ENCODE measurements at regions not wholly inside any gene's neighbourhood (a gene's known extent, or its start where the extent isn't known, plus 50 kb on each side); places are given as distances from the start of the nearest gene placed in this dataset.

DNA sequence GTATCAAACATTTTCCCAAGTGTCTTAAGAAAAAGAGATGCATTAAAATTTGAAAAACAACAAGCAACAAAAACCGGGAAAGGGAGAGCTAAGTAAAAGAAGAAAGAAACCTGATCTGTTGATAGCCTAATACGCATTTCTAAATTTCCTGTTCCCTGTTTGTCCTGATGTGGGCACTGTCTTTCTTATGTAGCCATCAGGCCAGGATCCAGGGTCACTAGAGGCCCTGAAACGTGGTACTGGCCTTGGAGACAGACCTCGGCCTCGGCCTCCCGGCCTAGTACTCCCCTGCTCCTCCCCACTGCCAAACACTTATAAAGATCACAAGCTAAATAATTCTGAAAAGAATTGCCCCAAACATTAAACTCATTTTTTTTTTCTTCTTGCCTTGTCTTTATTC is 547.2 kb downstream of the IRX1 start:
- TF ChIP-seq CTCF (IDR thresholded peaks at IDR 0.05): no peak
- Histone ChIP-seq H3K27ac (no peak overlapping the region), H3K4me3 (ENCODE audit: low read depth, low read length) (no peak overlapping the region), H3K79me2 (no peaks in the 10 kb centered on the region), H3K4me1 (no peaks in the 10 kb centered on the region), H3K4me2 (ENCODE audit: low read length) (no peak overlapping the region), H3K27me3 (ENCODE audit: control insufficient read depth, insufficient read depth, low read length) (no peaks in the 10 kb centered on the region), H3K36me3 (ENCODE audit: control insufficient read depth, insufficient read depth, low read length) (no peaks in the 10 kb centered on the region), H2AFZ (no peak overlapping the region), H3K9me3 (ENCODE audit: control insufficient read depth, low read length) (no peaks in the 10 kb centered on the region), H3K9ac (no peak overlapping the region)

- Histone ChIP-seq H3K36me3 (ENCODE audit: control insufficient read depth, insufficient read depth, low read length) (no peaks in the 10 kb centered on the region), H3K9ac (no peak overlapping the region), H3K79me2 (no peaks in the 10 kb centered on the region), H3K4me3 (ENCODE audit: low read depth, low read length) (no peak overlapping the region), H3K27ac (no peak overlapping the region), H3K27me3 (ENCODE audit: control insufficient read depth, insufficient read depth, low read length) (no peaks in the 10 kb centered on the region), H2AFZ (no peak overlapping the region), H3K9me3 (ENCODE audit: control insufficient read depth, low read length) (no peaks in the 10 kb centered on the region), H3K4me2 (ENCODE audit: low read length) (no peak overlapping the region), H3K4me1 (no peaks in the 10 kb centered on the region)
- no peak for TF ChIP-seq CTCF (IDR thresholded peaks at IDR 0.05)
These were observed 548.9 kb downstream of the IRX1 start for GRCh38 chr5:4144411-4145007.

GRCh38 chr5:4145511-4145910 is 549.9 kb downstream of the IRX1 start:
- Histone ChIP-seq H3K9me3 (ENCODE audit: control insufficient read depth, low read length) (no peaks in the 10 kb centered on the region), H3K79me2 (no peaks in the 10 kb centered on the region), H2AFZ (no peak overlapping the region), H3K36me3 (ENCODE audit: control insufficient read depth, insufficient read depth, low read length) (no peaks in the 10 kb centered on the region), H3K4me2 (ENCODE audit: low read length) (no peak overlapping the region), H3K27ac (no peak overlapping the region), H3K4me1 (no peaks in the 10 kb centered on the region), H3K9ac (no peak overlapping the region), H3K27me3 (ENCODE audit: control insufficient read depth, insufficient read depth, low read length) (no peaks in the 10 kb centered on the region), H3K4me3 (ENCODE audit: low read depth, low read length) (no peak overlapping the region)
- TF ChIP-seq CTCF (IDR thresholded peaks at IDR 0.05): no peak

- Histone ChIP-seq H3K4me1 (no peaks in the 10 kb centered on the region), H3K36me3 (ENCODE audit: control insufficient read depth, insufficient read depth, low read length) (no peaks in the 10 kb centered on the region), H3K9ac (no peak overlapping the region), H2AFZ (no peak overlapping the region), H3K27ac (no peak overlapping the region), H3K4me3 (ENCODE audit: low read depth, low read length) (no peak overlapping the region), H3K4me2 (ENCODE audit: low read length) (no peak overlapping the region), H3K9me3 (ENCODE audit: control insufficient read depth, low read length) (no peaks in the 10 kb centered on the region), H3K27me3 (ENCODE audit: control insufficient read depth, insufficient read depth, low read length) (no peaks in the 10 kb centered on the region), H3K79me2 (no peaks in the 10 kb centered on the region)
- no peak for TF ChIP-seq CTCF (IDR thresholded peaks at IDR 0.05)
These were observed 552.4 kb downstream of the IRX1 start for GRCh38 chr5:4148009-4148408.

GRCh38 chr5:4150067-4150466 is 554.4 kb downstream of the IRX1 start:
- H3K79me2 ChIP-seq: no peaks in the 10 kb centered on the region
- TF ChIP-seq CTCF (IDR thresholded peaks at IDR 0.05): no peak
- H3K27ac ChIP-seq: no peak overlapping the region
- H3K36me3 ChIP-seq (ENCODE audit: control insufficient read depth, insufficient read depth, low read length): no peaks in the 10 kb centered on the region
- H3K27me3 ChIP-seq (ENCODE audit: control insufficient read depth, insufficient read depth, low read length): no peaks in the 10 kb centered on the region
- no peak overlapping the region for H3K9ac ChIP-seq
- no peak overlapping the region for H3K4me3 ChIP-seq (ENCODE audit: low read depth, low read length)
- H3K9me3 ChIP-seq (ENCODE audit: control insufficient read depth, low read length): no peaks in the 10 kb centered on the region
- no peaks in the 10 kb centered on the region for H3K4me1 ChIP-seq
- no peak overlapping the region for H2AFZ ChIP-seq
- no peak overlapping the region for H3K4me2 ChIP-seq (ENCODE audit: low read length)
